ENCODE measurements at regions not wholly inside any gene's neighbourhood (a gene's known extent, or its start where the extent isn't known, plus 50 kb on each side); places are given as distances from the start of the nearest gene placed in this dataset.

GRCh38 chr2:59018737-59019136 is 777.6 kb upstream of the FANCL start:
- ChIA-PET POLR2A (no interaction called here), CTCF (no interaction called here)
- H3K36me3 Mint-ChIP-seq (ENCODE audit: low read depth), result no peaks in the 10 kb centered on the region
- H3K27me3 Mint-ChIP-seq, result no peaks in the 10 kb centered on the region
- Histone ChIP-seq H3K27ac (ENCODE audit: low read depth in 1 of 2, low read length in 2 of 2) (no peak overlapping the region), H3K27me3 (ENCODE audit: control insufficient read depth in 1 of 2, insufficient read depth in 2 of 2, low read length in 2 of 2) (no peaks in the 10 kb centered on the region), H3K36me3 (ENCODE audit: insufficient read depth, low read length) (no peaks in the 10 kb centered on the region), H3K4me1 (ENCODE audit: insufficient read depth, low read length) (no peaks in the 10 kb centered on the region), H3K9me3 (ENCODE audit: control insufficient read depth in 1 of 2, insufficient read depth in 1 of 2, low read length in 2 of 2) (no peaks in the 10 kb centered on the region), H3K4me3 (ENCODE audit: low read length) (no peak overlapping the region)
- ATAC-seq (ENCODE audit: poor library complexity) (no peak), DNase-seq (no peak)
- intact Hi-C loops (cut with DNase I, micrococcal nuclease), result no loop called here
- H3K9me3 Mint-ChIP-seq, result no peaks in the 10 kb centered on the region
- H3K4me3 Mint-ChIP-seq, result no peak overlapping the region
- TF ChIP-seq CTCF (IDR thresholded peaks at IDR 0.05), result no peak
- no peak overlapping the region for H3K27ac Mint-ChIP-seq
- no peaks in the 10 kb centered on the region for H3K4me1 Mint-ChIP-seq (ENCODE audit: low read depth)

- no peaks in the 10 kb centered on the region for H3K4me1 Mint-ChIP-seq (ENCODE audit: low read depth)
- no peaks in the 10 kb centered on the region for H3K36me3 Mint-ChIP-seq (ENCODE audit: low read depth)
- Histone ChIP-seq H3K4me3 (ENCODE audit: low read length) (no peak overlapping the region), H3K36me3 (ENCODE audit: insufficient read depth, low read length) (no peaks in the 10 kb centered on the region), H3K27me3 (ENCODE audit: control insufficient read depth in 1 of 2, insufficient read depth in 2 of 2, low read length in 2 of 2) (no peaks in the 10 kb centered on the region), H3K27ac (ENCODE audit: low read depth in 1 of 2, low read length in 2 of 2) (no peak overlapping the region), H3K9me3 (ENCODE audit: control insufficient read depth in 1 of 2, insufficient read depth in 1 of 2, low read length in 2 of 2) (no peaks in the 10 kb centered on the region), H3K4me1 (ENCODE audit: insufficient read depth, low read length) (no peaks in the 10 kb centered on the region)
- CTCF ChIA-PET, result no interaction called here
- POLR2A ChIA-PET, result interaction anchor here (0.6 kb wide), 1 partner anchor 32 kb away, joined by 3 read pairs; no protein-coding TSS in a partner anchor
- ATAC-seq (ENCODE audit: poor library complexity) (no peak), DNase-seq (no peak)
- no peaks in the 10 kb centered on the region for H3K9me3 Mint-ChIP-seq
- TF ChIP-seq CTCF (IDR thresholded peaks at IDR 0.05), result no peak
- H3K27ac Mint-ChIP-seq, result no peak overlapping the region
- H3K4me3 Mint-ChIP-seq, result no peak overlapping the region
- intact Hi-C loops (cut with DNase I, micrococcal nuclease), result no loop called here
- no peaks in the 10 kb centered on the region for H3K27me3 Mint-ChIP-seq
These were observed 773.9 kb upstream of the FANCL start for GRCh38 chr2:59015027-59015426.

- POLR2A ChIA-PET, result no interaction called here
- H3K4me1 Mint-ChIP-seq (ENCODE audit: low read depth), result no peaks in the 10 kb centered on the region
These were observed 771.8 kb upstream of the FANCL start for GRCh38 chr2:59012971-59013370.

More at GRCh38 chr2:59012971-59013370, 771.8 kb upstream of the FANCL start:
- Histone ChIP-seq H3K9me3 (ENCODE audit: control insufficient read depth in 1 of 2, insufficient read depth in 1 of 2, low read length in 2 of 2) (no peaks in the 10 kb centered on the region), H3K27ac (ENCODE audit: low read depth in 1 of 2, low read length in 2 of 2) (no peak overlapping the region), H3K27me3 (ENCODE audit: control insufficient read depth in 1 of 2, insufficient read depth in 2 of 2, low read length in 2 of 2) (no peaks in the 10 kb centered on the region), H3K36me3 (ENCODE audit: insufficient read depth, low read length) (no peaks in the 10 kb centered on the region), H3K4me1 (ENCODE audit: insufficient read depth, low read length) (no peaks in the 10 kb centered on the region), H3K4me3 (ENCODE audit: low read length) (no peak overlapping the region)
- Mint-ChIP-seq H3K27me3 (no peaks in the 10 kb centered on the region), H3K4me3 (no peak overlapping the region), H3K36me3 (ENCODE audit: low read depth) (no peaks in the 10 kb centered on the region), H3K9me3 (no peaks in the 10 kb centered on the region), H3K27ac (no peak overlapping the region)
- no peak for ATAC-seq (ENCODE audit: poor library complexity)
- DNase-seq, result no peak
- intact Hi-C loops (cut with DNase I, micrococcal nuclease), result no loop called here
- TF ChIP-seq CTCF (IDR thresholded peaks at IDR 0.05), result no peak
- CTCF ChIA-PET, result no interaction called here

Data from CD4-positive, alpha-beta T cell (primary cell).